Colonic mucosa (tissue), 4 donors: ENCODE measurements at regions not wholly inside any gene's neighbourhood (a gene's known extent, or its start where the extent isn't known, plus 50 kb on each side); places are given as distances from the start of the nearest gene placed in this dataset.

Experiments
- DNase-seq: peaks from one replicate; pipeline ENCODE4 v3.0.0-alpha.2; 2020
- H3K27ac ChIP-seq: fragments of 200-600 bp; one replicate; pipeline ENCODE4 v1.8.0; 2021
- H3K27me3 ChIP-seq: fragments of 200-600 bp; one replicate; pipeline ENCODE4 v1.8.0; 2021
- H3K36me3 ChIP-seq: fragments of 200-600 bp; one replicate; pipeline ENCODE4 v1.8.0; 2021
- H3K4me1 ChIP-seq: fragments of 200-600 bp; one replicate; pipeline ENCODE4 v1.8.0; 2021; ENCODE audit warnings: mild to moderate bottlenecking
- H3K4me3 ChIP-seq: fragments of 200-600 bp; one replicate; pipeline ENCODE4 v1.8.0; 2021
- H3K9ac ChIP-seq, 2 donors: one replicate each; pipeline ENCODE4 v1.7.0; 2013; ENCODE audit warnings: control low read depth in 2 of 2, low read depth in 2 of 2, low read length in 2 of 2
- H3K9me3 ChIP-seq: fragments of 200-600 bp; one replicate; pipeline ENCODE4 v1.8.0; 2021
- intact Hi-C: fragments of 100-400 bp; cut with DNase I; formaldehyde crosslinking; loops from one replicate; pipeline ENCODE4 v1.14.1; 2022
- TF ChIP-seq, protein P1 (sequence below): fragments of 200-600 bp; IDR thresholded peaks from one replicate; pipeline ENCODE4 v1.8.0; 2022; ENCODE audit warnings: antibody characterized with exemption, mild to moderate bottlenecking
- donor health status: healthy.
- donor health status: DM: no; HTN: no; CAD: no.
- donor health status: DM: no; HTN: no; CAD: no.

DNA sequence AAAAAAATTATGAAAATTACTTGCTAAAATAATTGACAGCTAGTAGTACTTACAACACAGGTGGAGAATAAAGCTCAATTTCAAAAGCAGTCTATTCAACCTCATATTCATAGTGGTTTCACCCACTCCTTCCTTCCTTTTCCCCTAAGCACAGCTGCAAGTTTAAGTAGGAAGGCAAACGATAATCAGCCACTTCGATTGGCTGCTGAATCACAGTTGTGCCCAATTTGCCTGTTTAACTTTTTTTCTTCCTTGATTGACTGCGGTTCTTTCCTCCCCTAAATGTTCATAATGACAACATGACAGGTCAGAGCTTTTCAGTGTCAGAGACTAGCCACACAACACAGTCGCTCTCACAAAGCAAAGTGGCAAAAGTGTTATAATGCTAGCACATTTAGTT lies 468.0 kb upstream of the GBE1 start:
- Histone ChIP-seq H3K36me3 (no peaks in the 10 kb centered on the region), H3K27ac (no peak overlapping the region), H3K4me1 (no peaks in the 10 kb centered on the region), H3K9ac (no peak overlapping the region), H3K4me3 (no peak overlapping the region), H3K9me3 (no peaks in the 10 kb centered on the region), H3K27me3 (no peaks in the 10 kb centered on the region)
- TF ChIP-seq, protein P1, sequence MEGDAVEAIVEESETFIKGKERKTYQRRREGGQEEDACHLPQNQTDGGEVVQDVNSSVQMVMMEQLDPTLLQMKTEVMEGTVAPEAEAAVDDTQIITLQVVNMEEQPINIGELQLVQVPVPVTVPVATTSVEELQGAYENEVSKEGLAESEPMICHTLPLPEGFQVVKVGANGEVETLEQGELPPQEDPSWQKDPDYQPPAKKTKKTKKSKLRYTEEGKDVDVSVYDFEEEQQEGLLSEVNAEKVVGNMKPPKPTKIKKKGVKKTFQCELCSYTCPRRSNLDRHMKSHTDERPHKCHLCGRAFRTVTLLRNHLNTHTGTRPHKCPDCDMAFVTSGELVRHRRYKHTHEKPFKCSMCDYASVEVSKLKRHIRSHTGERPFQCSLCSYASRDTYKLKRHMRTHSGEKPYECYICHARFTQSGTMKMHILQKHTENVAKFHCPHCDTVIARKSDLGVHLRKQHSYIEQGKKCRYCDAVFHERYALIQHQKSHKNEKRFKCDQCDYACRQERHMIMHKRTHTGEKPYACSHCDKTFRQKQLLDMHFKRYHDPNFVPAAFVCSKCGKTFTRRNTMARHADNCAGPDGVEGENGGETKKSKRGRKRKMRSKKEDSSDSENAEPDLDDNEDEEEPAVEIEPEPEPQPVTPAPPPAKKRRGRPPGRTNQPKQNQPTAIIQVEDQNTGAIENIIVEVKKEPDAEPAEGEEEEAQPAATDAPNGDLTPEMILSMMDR = no peak
- DNase-seq = no peak
- intact Hi-C loops = no loop called here

DNA sequence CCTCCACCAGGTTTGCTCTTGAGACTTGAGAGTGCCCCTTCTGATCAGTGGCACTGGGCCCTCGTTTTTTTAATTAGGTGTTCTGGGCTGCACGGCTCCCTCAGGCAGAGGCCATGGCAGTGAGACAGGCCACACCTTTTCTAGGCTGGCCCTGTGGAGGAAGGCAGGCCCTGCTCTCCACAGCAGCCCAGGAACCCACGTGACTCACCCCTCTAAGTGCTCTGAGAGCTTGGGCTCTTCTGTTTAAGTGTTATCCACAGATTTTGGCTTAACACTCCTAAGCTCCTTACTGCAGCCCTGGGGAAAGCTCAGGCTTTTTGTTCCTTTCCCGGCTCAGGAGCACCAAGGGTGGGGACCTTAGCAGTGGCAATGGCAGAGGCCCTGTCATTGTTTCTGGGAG lies 463.2 kb upstream of the GBE1 start:
- Histone ChIP-seq H3K9me3 (no peaks in the 10 kb centered on the region), H3K4me3 (no peak overlapping the region), H3K27ac (no peak overlapping the region), H3K36me3 (no peaks in the 10 kb centered on the region), H3K4me1 (no peaks in the 10 kb centered on the region), H3K27me3 (no peaks in the 10 kb centered on the region), H3K9ac (no peak overlapping the region)
- intact Hi-C loops = no loop called here
- DNase-seq = no peak
- TF ChIP-seq, protein P1 = no peak

DNA sequence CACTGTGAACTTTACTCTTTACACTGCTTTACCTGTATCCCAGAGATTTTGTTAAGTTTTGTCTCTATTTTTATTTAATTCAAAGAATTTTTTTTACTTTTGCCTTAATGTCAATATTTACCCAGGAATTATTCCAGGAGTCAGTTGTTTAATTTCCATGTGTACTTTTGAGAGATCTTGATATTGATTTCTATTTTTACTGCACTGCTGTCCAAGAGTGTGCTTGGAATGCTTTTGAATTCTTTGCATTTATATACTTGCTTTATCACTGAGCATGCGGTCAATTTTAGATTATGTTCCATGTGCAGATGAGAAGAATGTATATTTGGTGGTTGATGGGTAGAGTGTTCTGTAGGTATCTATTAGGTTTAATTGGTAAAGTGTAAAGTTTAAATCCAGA lies 461.0 kb upstream of the GBE1 start:
- DNase-seq = no peak
- no peaks in the 10 kb centered on the region for H3K27me3 ChIP-seq
- H3K36me3 ChIP-seq = no peaks in the 10 kb centered on the region
- no peaks in the 10 kb centered on the region for H3K9me3 ChIP-seq
- H3K9ac ChIP-seq = no peak overlapping the region
- TF ChIP-seq, protein P1 = no peak
- no peaks in the 10 kb centered on the region for H3K4me1 ChIP-seq
- H3K27ac ChIP-seq = no peak overlapping the region
- no peak overlapping the region for H3K4me3 ChIP-seq
- intact Hi-C loops = no loop called here

DNA sequence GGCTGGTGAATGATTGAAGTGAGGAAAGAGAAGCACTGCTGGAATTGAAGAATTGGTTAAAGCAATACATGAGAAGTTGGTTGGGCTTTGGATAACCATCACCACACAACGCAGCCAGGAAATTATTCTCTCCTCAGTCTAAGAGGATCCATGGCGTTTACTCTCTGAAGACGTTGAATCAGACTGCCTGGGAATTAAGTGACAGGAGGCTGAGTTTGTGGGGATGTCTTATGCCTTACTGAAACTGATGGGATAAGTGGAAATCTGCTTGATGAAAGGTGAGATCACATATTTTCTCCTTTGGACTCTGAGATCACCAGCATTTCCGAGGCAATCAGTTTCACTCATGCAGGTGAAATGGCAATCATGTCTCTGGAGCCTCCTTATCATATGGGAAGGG lies 456.1 kb upstream of the GBE1 start:
- Histone ChIP-seq H3K4me3 (no peak overlapping the region), H3K27me3 (no peaks in the 10 kb centered on the region), H3K36me3 (no peaks in the 10 kb centered on the region), H3K27ac (no peak overlapping the region), H3K9me3 (no peaks in the 10 kb centered on the region), H3K9ac (no peak overlapping the region), H3K4me1 (no peaks in the 10 kb centered on the region)
- DNase-seq = no peak
- TF ChIP-seq, protein P1 = no peak
- intact Hi-C loops = no loop called here

DNA sequence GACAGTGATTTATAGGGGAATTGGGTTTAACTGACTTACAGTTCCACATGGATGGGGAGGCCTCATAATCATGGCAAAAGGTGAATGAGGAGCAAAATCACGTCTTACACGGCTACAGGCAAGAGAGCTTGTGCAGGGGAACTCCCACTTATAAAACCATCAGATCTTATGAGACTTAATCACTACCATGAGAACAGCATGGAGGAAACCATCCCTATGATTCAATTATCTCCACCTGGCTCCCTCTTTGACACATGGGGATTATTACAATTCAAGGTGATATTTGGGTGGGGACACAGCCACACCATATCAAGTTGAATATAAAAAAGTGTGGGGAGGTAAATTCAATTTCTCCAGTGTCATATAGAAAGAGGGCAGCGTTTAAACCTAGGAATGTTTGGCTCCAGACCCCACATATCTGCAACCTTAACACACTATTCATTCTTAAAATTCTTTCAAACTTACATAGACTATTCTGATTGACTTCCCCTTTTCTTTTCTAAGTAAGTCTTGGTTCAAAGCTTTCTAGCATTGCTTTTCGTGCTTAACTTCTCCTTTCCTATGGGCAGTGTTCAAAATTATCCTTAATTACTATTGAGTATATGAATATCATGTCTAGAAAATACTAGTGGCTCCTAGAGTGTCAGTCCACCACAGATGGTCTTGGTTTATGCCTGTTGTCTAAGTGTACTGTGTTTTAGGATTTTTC lies 446.7 kb upstream of the GBE1 start:
- intact Hi-C loops = no loop called here
- no peak for DNase-seq
- Histone ChIP-seq H3K4me1 (no peaks in the 10 kb centered on the region), H3K27me3 (no peaks in the 10 kb centered on the region), H3K36me3 (no peaks in the 10 kb centered on the region), H3K9me3 (no peaks in the 10 kb centered on the region), H3K27ac (no peak overlapping the region), H3K9ac (no peak overlapping the region), H3K4me3 (no peak overlapping the region)
- TF ChIP-seq, protein P1 = no peak
